GM23338 (cell line): ENCODE measurements at regions not wholly inside any gene's neighbourhood (a gene's known extent, or its start where the extent isn't known, plus 50 kb on each side); places are given as distances from the start of the nearest gene placed in this dataset.

ENCODE experiments used
- ATAC-seq: fragments of 200-7000 bp; cut with Tn5 transposase; 3 replicates; pipeline ENCODE4 v1.9.1; 2020
- DNase-seq: peaks from one replicate; pipeline ENCODE4 v3.0.0-alpha.2; 2015; ENCODE audit warnings: low spot score
- H2AFZ ChIP-seq: fragments of 200-600 bp; sonication (generic); 2 replicates; pipeline ENCODE4 v1.8.0; 2016; ENCODE audit warnings: antibody characterized with exemption, mild to moderate bottlenecking, moderate library complexity
- H3F3A ChIP-seq: fragments of 200-600 bp; sonication (generic); replicated peaks from 2 replicates; pipeline ENCODE4 v1.8.0; 2017; ENCODE audit warnings: antibody characterized with exemption, mixed run types, low read depth
- H3K27ac ChIP-seq: fragments of 200-600 bp; sonication (generic); 2 replicates; pipeline ENCODE4 v1.6.1; 2016; ENCODE audit warnings: low read depth
- H3K27me3 ChIP-seq: fragments of 200-600 bp; sonication (generic); 2 replicates; pipeline ENCODE4 v1.8.0; 2016; ENCODE audit warnings: mild to moderate bottlenecking, mixed run types, moderate library complexity; ENCODE audit not compliant: insufficient read depth
- H3K36me3 ChIP-seq: fragments of 200-600 bp; sonication (generic); 2 replicates; pipeline ENCODE4 v1.8.0; 2016; ENCODE audit warnings: mild to moderate bottlenecking; ENCODE audit not compliant: insufficient read depth
- H3K4me1 ChIP-seq: fragments of 200-600 bp; sonication (generic); 2 replicates; pipeline ENCODE4 v1.8.0; 2016; ENCODE audit warnings: mild to moderate bottlenecking, moderate library complexity; ENCODE audit not compliant: insufficient read depth
- H3K4me2 ChIP-seq: fragments of 200-600 bp; sonication (generic); 2 replicates; pipeline ENCODE4 v1.7.1; 2017; ENCODE audit warnings: mixed run types
- H3K4me3 ChIP-seq: fragments of 200-600 bp; sonication (generic); 2 replicates; pipeline ENCODE4 v1.6.1; 2016; ENCODE audit warnings: mixed run types
- H3K79me2 ChIP-seq: fragments of 200-600 bp; sonication (generic); replicated peaks from 2 replicates; pipeline ENCODE4 v1.8.0; 2017; ENCODE audit warnings: mild to moderate bottlenecking; ENCODE audit not compliant: insufficient read depth
- H3K9me2 ChIP-seq: fragments of 200-600 bp; sonication (generic); 2 replicates; pipeline ENCODE4 v1.8.0; 2017; ENCODE audit not compliant: insufficient read depth
- H4K20me1 ChIP-seq: fragments of 200-600 bp; sonication (generic); replicated peaks from 2 replicates; pipeline ENCODE4 v1.8.0; 2017; ENCODE audit warnings: mild to moderate bottlenecking; ENCODE audit not compliant: insufficient read depth
- H3K27ac Mint-ChIP-seq: 2 replicates; pipeline ENCODE4 v1.8.0; 2020; ENCODE audit warnings: inconsistent platforms, mild to moderate bottlenecking, moderate library complexity, mixed read lengths
- H3K27me3 Mint-ChIP-seq: 3 replicates; pipeline ENCODE4 v1.8.0; 2022; ENCODE audit warnings: low read depth, mild to moderate bottlenecking, moderate library complexity, mixed read lengths, inconsistent platforms; ENCODE audit not compliant: insufficient read depth, poor library complexity
- H3K36me3 Mint-ChIP-seq: 3 replicates; pipeline ENCODE4 v1.8.0; 2021; ENCODE audit warnings: low read depth, mild to moderate bottlenecking, inconsistent platforms, moderate library complexity, mixed read lengths
- H3K4me1 Mint-ChIP-seq: 3 replicates; pipeline ENCODE4 v1.8.0; 2020; ENCODE audit warnings: mild to moderate bottlenecking, inconsistent platforms, mixed read lengths
- H3K4me3 Mint-ChIP-seq: 3 replicates; pipeline ENCODE4 v1.8.0; 2021; ENCODE audit warnings: moderate library complexity, mild to moderate bottlenecking, inconsistent platforms, mixed read lengths
- H3K9me3 Mint-ChIP-seq: 3 replicates; pipeline ENCODE4 v1.8.0; 2020; ENCODE audit warnings: moderate library complexity, mild to moderate bottlenecking, inconsistent platforms, mixed read lengths
- ETS1 ChIP-seq: IDR thresholded peaks from 2 replicates; pipeline ENCODE4 v1.6.1; 2016; ENCODE audit warnings: antibody characterized with exemption
- EZH2phosphoT487 ChIP-seq: fragments of 200-600 bp; sonication (generic); IDR thresholded peaks from one replicate; pipeline ENCODE4 v1.8.1; 2018; ENCODE audit warnings: antibody characterized with exemption; ENCODE audit not compliant: unreplicated experiment
- JUNB ChIP-seq: IDR thresholded peaks from one replicate; pipeline ENCODE4 v1.6.1; 2016; ENCODE audit warnings: antibody characterized with exemption; ENCODE audit not compliant: unreplicated experiment
- STAT1 ChIP-seq: IDR thresholded peaks from one replicate; pipeline ENCODE4 v1.6.1; 2016; ENCODE audit warnings: antibody characterized with exemption; ENCODE audit not compliant: unreplicated experiment
- ZNF114 ChIP-seq: fragments of 250-450 bp; sonication (Bioruptor Pico); IDR thresholded peaks from 2 replicates; pipeline ENCODE4 v1.5.0; 2020; ENCODE audit warnings: mild to moderate bottlenecking, moderate library complexity
- TF ChIP-seq, protein P1 (sequence below): IDR thresholded peaks from one replicate; pipeline ENCODE4 v1.6.1; 2018; ENCODE audit warnings: antibody characterized with exemption; ENCODE audit not compliant: unreplicated experiment
- TF ChIP-seq, protein P2 (sequence below), 2 experiments: fragments of 200-600 bp in 1 of 2; sonication (generic) in 1 of 2; conservative IDR thresholded peaks; 2 replicates each; pipeline versions ENCODE4 v1.5.1 to v1.6.1; 2016 to 2017; ENCODE audit warnings: antibody characterized with exemption in 2 of 2, low read depth in 2 of 2, mild to moderate bottlenecking in 2 of 2, moderate library complexity in 1 of 2

GRCh38 chr9:105978826-105979225, 284.5 kb downstream of the TMEM38B start (continued):
- TF ChIP-seq, protein P1, sequence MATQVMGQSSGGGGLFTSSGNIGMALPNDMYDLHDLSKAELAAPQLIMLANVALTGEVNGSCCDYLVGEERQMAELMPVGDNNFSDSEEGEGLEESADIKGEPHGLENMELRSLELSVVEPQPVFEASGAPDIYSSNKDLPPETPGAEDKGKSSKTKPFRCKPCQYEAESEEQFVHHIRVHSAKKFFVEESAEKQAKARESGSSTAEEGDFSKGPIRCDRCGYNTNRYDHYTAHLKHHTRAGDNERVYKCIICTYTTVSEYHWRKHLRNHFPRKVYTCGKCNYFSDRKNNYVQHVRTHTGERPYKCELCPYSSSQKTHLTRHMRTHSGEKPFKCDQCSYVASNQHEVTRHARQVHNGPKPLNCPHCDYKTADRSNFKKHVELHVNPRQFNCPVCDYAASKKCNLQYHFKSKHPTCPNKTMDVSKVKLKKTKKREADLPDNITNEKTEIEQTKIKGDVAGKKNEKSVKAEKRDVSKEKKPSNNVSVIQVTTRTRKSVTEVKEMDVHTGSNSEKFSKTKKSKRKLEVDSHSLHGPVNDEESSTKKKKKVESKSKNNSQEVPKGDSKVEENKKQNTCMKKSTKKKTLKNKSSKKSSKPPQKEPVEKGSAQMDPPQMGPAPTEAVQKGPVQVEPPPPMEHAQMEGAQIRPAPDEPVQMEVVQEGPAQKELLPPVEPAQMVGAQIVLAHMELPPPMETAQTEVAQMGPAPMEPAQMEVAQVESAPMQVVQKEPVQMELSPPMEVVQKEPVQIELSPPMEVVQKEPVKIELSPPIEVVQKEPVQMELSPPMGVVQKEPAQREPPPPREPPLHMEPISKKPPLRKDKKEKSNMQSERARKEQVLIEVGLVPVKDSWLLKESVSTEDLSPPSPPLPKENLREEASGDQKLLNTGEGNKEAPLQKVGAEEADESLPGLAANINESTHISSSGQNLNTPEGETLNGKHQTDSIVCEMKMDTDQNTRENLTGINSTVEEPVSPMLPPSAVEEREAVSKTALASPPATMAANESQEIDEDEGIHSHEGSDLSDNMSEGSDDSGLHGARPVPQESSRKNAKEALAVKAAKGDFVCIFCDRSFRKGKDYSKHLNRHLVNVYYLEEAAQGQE, result no peak

DNA sequence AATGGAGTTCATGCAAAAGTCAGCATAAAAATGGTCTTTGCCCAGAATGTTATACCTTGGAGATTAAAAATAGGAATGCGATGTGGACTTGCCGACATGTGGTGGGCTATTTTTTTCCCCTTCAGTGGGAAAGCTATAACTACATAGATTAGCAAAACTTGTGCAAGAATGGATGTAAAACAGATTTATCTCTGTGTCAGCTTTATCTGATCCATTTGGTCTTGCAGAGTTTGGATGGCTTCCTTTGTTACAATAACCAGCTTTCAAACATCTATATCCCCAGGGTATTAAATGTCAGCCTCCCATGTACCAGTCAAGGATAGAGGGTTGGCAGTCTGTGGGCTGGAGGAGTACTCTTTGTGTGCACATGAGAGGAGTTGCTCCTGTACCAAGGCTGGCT, 284.9 kb downstream of the TMEM38B start:
- Histone ChIP-seq H3F3A (no peaks in the 10 kb centered on the region), H3K4me3 (no peak overlapping the region), H3K4me2 (no peak overlapping the region), H3K79me2 (no peaks in the 10 kb centered on the region), H3K9me2 (peaks cover 3% of the 10 kb centered on the region; the same call in 1 of the 2 replicates), H4K20me1 (no peaks in the 10 kb centered on the region), H2AFZ (no peak overlapping the region), H3K27me3 (peaks cover 13% of the 10 kb centered on the region), H3K27ac (no peak overlapping the region), H3K36me3 (no peaks in the 10 kb centered on the region), H3K4me1 (peaks cover 11% of the 10 kb centered on the region; the same call in 1 of the 2 replicates)
- ATAC-seq, result no peak
- no peak overlapping the region for H3K27ac Mint-ChIP-seq
- H3K4me3 Mint-ChIP-seq, result no peak overlapping the region
- no peaks in the 10 kb centered on the region for H3K27me3 Mint-ChIP-seq
- no peaks in the 10 kb centered on the region for H3K36me3 Mint-ChIP-seq
- TF ChIP-seq STAT1 (no peak), EZH2phosphoT487 (no peak), JUNB (no peak), ZNF114 (CRISPR knock-in tag) (no peak), ETS1 (no peak)
- TF ChIP-seq, protein P1, result no peak
- TF ChIP-seq, protein P2, sequence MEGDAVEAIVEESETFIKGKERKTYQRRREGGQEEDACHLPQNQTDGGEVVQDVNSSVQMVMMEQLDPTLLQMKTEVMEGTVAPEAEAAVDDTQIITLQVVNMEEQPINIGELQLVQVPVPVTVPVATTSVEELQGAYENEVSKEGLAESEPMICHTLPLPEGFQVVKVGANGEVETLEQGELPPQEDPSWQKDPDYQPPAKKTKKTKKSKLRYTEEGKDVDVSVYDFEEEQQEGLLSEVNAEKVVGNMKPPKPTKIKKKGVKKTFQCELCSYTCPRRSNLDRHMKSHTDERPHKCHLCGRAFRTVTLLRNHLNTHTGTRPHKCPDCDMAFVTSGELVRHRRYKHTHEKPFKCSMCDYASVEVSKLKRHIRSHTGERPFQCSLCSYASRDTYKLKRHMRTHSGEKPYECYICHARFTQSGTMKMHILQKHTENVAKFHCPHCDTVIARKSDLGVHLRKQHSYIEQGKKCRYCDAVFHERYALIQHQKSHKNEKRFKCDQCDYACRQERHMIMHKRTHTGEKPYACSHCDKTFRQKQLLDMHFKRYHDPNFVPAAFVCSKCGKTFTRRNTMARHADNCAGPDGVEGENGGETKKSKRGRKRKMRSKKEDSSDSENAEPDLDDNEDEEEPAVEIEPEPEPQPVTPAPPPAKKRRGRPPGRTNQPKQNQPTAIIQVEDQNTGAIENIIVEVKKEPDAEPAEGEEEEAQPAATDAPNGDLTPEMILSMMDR (conservative IDR thresholded peaks at IDR 0.05; ENCODE audit: low read depth in 2 of 2), result no peak
- H3K4me1 Mint-ChIP-seq, result peaks cover 17% of the 10 kb centered on the region
- no peak for DNase-seq
- H3K9me3 Mint-ChIP-seq, result no peaks in the 10 kb centered on the region
